ENCODE measurements at regions not wholly inside any gene's neighbourhood (a gene's known extent, or its start where the extent isn't known, plus 50 kb on each side); places are given as distances from the start of the nearest gene placed in this dataset.

DNA sequence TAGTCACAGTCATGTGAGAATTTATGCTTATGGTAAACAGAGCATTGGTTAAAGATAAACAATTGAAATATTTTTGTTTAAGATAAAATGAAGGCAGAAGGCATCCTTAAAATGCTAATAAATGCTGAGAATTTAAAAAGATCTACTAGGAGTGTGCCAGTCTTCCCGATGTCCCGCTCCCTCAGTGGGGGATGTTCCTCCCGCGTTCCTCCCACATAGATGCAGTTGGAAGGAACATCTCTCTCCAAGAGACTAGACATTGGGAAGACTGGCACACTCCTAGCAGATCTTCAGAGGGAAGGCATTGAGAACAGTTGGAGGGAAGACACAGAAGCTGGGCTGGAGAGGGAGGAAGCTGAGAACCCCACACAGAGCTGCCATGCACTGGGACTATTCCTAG is 203.3 kb downstream of the EDN1 start (continued):
- no peak for TF ChIP-seq SAP30 (IDR thresholded peaks at IDR 0.05; ENCODE audit: insufficient read depth, insufficient replicate concordance, low read length)

All from H1 (cell line).